GM12875 (cell line): ENCODE measurements at regions not wholly inside any gene's neighbourhood (a gene's known extent, or its start where the extent isn't known, plus 50 kb on each side); places are given as distances from the start of the nearest gene placed in this dataset.

Source experiments
- H3K4me3 ChIP-seq: one replicate; pipeline ENCODE4 v1.5.1; 2011; ENCODE audit warnings: low read depth, low read length, control low read depth
- TF ChIP-seq, protein P1 (sequence below): IDR thresholded peaks from 2 replicates; pipeline ENCODE4 v1.5.1; 2011; ENCODE audit warnings: low read depth, mild to moderate bottlenecking, control low read depth, inconsistent platforms, low read length, moderate library complexity, borderline replicate concordance; ENCODE audit not compliant: insufficient read depth

DNA sequence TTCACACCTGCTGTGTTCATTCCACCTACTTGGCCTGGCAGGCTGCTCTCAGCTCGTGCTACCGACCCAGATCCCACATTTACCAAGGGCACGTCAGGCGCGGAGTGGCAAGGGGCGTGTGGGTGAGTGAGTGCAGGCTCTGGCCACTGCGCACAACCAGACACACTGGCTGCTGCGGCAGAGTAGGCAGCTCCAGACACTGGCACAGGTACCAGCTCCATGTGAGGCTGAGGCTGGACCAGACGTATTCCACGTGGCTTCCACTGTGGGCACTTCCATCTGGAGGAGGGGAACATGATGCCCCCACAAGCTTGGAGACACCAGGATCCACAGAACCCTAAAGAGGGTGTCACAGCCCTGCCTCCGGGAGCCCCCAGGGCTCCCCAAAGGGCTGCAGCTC is 74.6 kb upstream of the ZNF804A start:
- TF ChIP-seq, protein P1, sequence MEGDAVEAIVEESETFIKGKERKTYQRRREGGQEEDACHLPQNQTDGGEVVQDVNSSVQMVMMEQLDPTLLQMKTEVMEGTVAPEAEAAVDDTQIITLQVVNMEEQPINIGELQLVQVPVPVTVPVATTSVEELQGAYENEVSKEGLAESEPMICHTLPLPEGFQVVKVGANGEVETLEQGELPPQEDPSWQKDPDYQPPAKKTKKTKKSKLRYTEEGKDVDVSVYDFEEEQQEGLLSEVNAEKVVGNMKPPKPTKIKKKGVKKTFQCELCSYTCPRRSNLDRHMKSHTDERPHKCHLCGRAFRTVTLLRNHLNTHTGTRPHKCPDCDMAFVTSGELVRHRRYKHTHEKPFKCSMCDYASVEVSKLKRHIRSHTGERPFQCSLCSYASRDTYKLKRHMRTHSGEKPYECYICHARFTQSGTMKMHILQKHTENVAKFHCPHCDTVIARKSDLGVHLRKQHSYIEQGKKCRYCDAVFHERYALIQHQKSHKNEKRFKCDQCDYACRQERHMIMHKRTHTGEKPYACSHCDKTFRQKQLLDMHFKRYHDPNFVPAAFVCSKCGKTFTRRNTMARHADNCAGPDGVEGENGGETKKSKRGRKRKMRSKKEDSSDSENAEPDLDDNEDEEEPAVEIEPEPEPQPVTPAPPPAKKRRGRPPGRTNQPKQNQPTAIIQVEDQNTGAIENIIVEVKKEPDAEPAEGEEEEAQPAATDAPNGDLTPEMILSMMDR: no peak
- H3K4me3 ChIP-seq: no peak overlapping the region

DNA sequence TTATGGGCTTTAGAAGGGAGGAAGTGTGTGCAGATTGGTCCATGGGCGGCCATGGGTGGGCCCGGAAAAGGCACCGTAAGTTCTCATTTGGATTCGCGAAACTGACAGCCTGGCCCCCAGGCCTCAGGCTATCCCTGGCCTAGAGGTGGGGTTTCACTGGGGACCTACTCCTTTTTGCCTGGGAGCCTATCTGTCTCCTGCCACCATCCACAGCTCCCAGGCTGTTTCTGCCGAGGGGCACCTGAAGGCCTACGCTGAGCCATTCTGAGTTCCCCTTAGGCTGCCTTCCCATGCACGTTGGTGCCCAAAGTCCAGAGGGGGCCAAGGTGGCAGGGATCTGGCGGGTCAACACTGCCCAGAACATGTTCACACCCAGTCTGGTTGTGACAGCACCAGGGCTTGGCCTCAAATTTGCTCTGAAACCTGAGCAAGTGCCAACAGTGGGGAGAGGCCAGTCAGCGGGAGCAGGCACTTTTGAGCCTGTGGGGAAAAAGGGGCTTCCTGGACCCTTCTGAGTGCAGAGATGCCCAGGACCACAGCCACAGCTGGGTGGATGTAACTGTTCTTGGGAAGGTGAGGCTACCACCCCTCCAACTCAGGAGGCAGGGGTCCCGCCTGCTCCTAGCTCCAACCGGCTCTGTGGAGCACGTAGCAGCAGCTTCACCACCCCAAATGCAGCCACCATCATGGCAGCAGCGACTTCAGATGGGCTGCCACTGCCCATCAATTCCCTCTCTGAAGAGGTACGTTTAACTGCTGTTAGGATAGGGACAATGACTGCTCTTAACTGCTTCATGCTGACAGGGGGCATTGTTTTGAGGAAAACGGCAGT is 73.6 kb upstream of the ZNF804A start:
- TF ChIP-seq, protein P1: no peak
- H3K4me3 ChIP-seq: no peak overlapping the region

DNA sequence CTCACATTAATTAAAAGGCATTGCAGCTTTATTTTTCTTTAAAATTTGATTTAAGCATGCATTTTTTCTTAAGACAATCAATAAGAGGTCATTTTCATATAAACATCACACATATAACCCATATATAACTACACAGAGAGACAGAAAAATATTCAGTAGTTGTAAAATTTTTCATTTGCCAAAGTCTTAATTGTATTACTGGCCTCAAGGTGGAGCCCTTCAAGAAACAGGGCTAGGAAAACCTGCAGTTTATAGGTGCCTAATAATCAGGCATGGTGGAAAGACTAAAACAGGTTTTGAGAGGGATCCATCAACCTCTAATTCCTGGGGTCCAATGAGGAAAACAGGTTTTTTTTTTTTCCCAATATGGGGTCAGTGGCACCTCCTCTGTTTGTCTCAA is 71.3 kb upstream of the ZNF804A start:
- TF ChIP-seq, protein P1: no peak
- H3K4me3 ChIP-seq: no peak overlapping the region

DNA sequence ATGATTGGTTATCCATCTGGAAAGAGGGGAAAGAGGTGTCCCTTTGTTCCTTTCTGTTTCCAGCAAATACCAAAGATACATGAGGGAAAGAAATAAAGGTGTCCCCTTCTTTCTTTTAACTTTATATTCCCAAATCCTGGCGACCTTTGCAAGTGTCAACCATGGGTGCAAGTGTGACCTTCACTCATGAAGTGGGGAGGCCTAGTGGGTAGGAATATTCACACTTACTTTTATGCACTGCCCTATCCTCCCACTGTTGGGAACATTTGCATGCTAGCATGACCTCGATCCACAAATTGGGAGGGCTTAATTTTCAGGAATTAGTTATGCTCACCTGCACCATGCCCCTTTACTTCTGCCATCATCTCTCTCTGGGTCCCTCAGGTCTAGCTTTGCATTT is 70.2 kb upstream of the ZNF804A start:
- H3K4me3 ChIP-seq: no peak overlapping the region
- TF ChIP-seq, protein P1: no peak

DNA sequence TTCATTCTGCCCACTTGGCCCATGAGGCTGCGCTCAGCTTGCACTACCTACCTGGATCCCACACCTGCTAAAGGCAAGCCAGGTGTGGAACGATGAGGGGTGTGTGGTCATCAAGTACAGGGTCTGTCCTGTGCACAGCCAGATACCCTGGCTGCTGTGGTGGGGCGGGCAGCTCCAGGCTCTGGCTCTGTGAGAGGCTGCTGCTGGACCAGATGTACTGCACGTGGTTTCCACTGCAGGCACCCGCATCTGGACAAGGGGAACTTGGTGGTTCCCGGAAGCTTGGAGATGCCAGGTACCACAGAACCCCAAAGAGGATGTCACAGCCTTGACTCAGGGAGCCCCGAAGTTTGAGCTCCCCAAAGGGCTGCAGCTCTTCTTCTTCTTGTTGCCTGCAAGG is 68.1 kb upstream of the ZNF804A start:
- TF ChIP-seq, protein P1: no peak
- no peak overlapping the region for H3K4me3 ChIP-seq

DNA sequence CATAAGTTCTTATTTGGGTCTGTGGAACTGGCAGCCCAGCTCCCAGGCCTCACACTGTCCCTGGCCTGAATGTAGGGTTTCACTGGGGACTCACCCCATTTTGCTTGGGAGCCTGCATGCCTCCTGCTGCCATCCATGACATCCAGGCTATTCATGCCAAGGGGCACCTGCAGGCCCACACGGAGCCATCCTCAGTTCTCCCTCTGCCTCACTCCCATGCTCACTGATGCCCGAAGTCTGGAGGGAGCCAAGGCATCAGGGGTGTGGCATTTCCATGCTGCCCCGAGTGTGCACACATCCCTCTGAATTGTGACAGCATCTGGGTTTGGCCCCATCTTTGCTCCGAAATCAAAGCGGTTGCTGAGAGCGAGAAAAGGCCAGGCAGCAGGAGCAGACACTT is 67.4 kb upstream of the ZNF804A start:
- H3K4me3 ChIP-seq: no peak overlapping the region
- TF ChIP-seq, protein P1: no peak

DNA sequence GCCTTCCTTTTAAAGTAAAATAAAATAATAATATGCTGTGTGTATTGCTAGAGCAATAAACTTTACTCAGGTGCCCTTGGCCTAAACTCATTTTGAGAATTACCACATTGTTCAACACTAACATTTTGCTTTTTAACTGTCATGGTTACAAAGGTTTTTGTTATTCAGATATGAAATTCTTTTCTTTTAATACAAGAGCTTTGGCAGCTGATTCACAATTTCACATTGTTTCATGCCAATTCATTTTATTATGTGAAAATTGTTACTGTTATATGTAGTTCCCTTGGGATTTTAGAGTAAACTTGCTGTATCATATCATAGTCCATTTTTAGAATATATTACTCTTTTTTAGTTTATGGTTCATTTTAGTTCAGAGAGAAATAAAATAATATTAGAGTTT is 65.8 kb upstream of the ZNF804A start:
- no peak overlapping the region for H3K4me3 ChIP-seq
- TF ChIP-seq, protein P1: no peak
